Smooth muscle cell (in vitro differentiated cells): ENCODE measurements at regions not wholly inside any gene's neighbourhood (a gene's known extent, or its start where the extent isn't known, plus 50 kb on each side); places are given as distances from the start of the nearest gene placed in this dataset.

Experiments
- DNase-seq: peaks from one replicate; lab custom pipeline; 2025; ENCODE audit not compliant: unreplicated experiment; lab: John Stamatoyannopoulos, UW
- H2AFZ ChIP-seq: fragments of 200-600 bp; sonication (generic); 2 replicates; pipeline ENCODE4 v1.6.0; 2016; ENCODE audit warnings: antibody characterized with exemption, low read depth, mild to moderate bottlenecking
- H3F3A ChIP-seq: fragments of 200-600 bp; sonication (generic); 2 replicates; pipeline ENCODE4 v1.6.0; 2017; ENCODE audit warnings: antibody characterized with exemption, low read depth
- H3K27ac ChIP-seq: fragments of 200-600 bp; sonication (generic); 2 replicates; pipeline ENCODE4 v1.5.1; 2016; ENCODE audit warnings: low read depth, mild to moderate bottlenecking
- H3K27me3 ChIP-seq: fragments of 200-600 bp; sonication (generic); 2 replicates; pipeline ENCODE4 v1.6.1; 2016; ENCODE audit warnings: low read depth, mild to moderate bottlenecking
- H3K36me3 ChIP-seq: fragments of 200-600 bp; sonication (generic); 2 replicates; pipeline ENCODE4 v1.5.1; 2016; ENCODE audit warnings: low read depth
- H3K4me1 ChIP-seq: fragments of 200-600 bp; sonication (generic); 2 replicates; pipeline ENCODE4 v1.5.1; 2016; ENCODE audit warnings: low read depth
- H3K4me2 ChIP-seq: fragments of 200-600 bp; sonication (generic); 2 replicates; pipeline ENCODE4 v1.6.0; 2016; ENCODE audit warnings: mild to moderate bottlenecking
- H3K4me3 ChIP-seq: fragments of 200-600 bp; sonication (generic); 2 replicates; pipeline ENCODE4 v1.5.1; 2016; ENCODE audit warnings: mild to moderate bottlenecking
- H3K79me2 ChIP-seq: fragments of 200-600 bp; sonication (generic); 2 replicates; pipeline ENCODE4 v1.6.0; 2016; ENCODE audit warnings: low read depth, mild to moderate bottlenecking
- H3K9ac ChIP-seq: fragments of 200-600 bp; sonication (generic); 2 replicates; pipeline ENCODE4 v1.6.0; 2016; ENCODE audit warnings: low read depth
- H3K9me3 ChIP-seq: fragments of 200-600 bp; sonication (generic); replicated peaks from 2 replicates; pipeline ENCODE4 v1.5.1; 2016; ENCODE audit warnings: low read depth
- H4K20me1 ChIP-seq: fragments of 200-600 bp; sonication (generic); 2 replicates; pipeline ENCODE4 v1.6.0; 2016; ENCODE audit warnings: low read depth
- WGBS: methylation state at CpG from one replicate; pipeline ENCODE4 v1.1.7; 2016; ENCODE audit warnings: low lambda C conversion rate; 5-methylcytosine and 5-hydroxymethylcytosine counted together
- TF ChIP-seq, protein P1 (sequence below): fragments of 200-600 bp; sonication (generic); IDR thresholded peaks from 2 replicates; pipeline ENCODE4 v1.5.1; 2017; ENCODE audit warnings: borderline replicate concordance, mild to moderate bottlenecking, antibody characterized with exemption; ENCODE audit not compliant: insufficient read depth, poor library complexity, severe bottlenecking

DNA sequence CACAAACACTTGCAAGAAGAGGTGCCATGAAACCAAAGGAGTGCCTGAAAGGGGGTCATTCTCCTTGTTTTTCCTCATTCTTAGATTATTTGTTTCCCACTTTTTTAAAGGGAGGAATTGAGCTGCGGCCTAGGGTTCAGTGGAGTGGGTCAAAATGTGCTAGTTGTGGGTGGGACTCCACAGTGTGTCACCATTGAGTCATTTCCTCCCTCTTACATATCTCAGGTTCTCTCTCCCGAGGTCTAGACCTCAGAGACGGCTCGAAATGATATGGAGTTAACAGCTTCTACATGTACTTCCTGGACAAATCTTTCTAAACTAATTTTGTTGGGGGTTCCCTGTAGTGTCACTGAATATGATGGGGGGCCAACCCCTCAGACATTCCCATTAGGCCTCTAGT, 328.4 kb upstream of the SPANXN1 start:
- TF ChIP-seq, protein P1, sequence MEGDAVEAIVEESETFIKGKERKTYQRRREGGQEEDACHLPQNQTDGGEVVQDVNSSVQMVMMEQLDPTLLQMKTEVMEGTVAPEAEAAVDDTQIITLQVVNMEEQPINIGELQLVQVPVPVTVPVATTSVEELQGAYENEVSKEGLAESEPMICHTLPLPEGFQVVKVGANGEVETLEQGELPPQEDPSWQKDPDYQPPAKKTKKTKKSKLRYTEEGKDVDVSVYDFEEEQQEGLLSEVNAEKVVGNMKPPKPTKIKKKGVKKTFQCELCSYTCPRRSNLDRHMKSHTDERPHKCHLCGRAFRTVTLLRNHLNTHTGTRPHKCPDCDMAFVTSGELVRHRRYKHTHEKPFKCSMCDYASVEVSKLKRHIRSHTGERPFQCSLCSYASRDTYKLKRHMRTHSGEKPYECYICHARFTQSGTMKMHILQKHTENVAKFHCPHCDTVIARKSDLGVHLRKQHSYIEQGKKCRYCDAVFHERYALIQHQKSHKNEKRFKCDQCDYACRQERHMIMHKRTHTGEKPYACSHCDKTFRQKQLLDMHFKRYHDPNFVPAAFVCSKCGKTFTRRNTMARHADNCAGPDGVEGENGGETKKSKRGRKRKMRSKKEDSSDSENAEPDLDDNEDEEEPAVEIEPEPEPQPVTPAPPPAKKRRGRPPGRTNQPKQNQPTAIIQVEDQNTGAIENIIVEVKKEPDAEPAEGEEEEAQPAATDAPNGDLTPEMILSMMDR, result no peak
- WGBS, result 68% methylated on average over 4 of the region's 4 CpGs

DNA sequence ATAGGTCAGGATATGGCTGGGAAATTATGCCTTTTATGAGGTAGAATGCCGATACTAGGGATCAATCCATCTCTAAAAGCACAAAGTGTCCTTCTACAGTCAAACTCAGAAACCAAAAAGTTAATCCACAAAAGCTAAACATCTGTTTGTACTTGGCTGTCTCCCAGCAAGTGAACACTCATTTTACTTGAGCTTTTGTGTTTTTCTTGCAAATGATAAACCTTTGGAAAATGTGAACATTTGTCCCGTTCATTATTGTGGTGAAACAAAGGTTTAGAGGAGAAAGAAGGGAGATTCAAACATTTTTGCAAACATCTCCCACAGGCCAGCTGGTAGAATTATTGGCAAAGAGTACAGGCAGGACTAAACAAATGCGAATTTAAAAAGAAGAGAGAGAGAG, 300.6 kb upstream of the SPANXN1 start:
- no peaks in the 10 kb centered on the region for H3K27me3 ChIP-seq
- no peak overlapping the region for H3K4me2 ChIP-seq
- H3F3A ChIP-seq, result no peaks in the 10 kb centered on the region
- no peak for DNase-seq
- no peaks in the 10 kb centered on the region for H4K20me1 ChIP-seq
- H3K9ac ChIP-seq, result no peak overlapping the region
- no peak overlapping the region for H3K27ac ChIP-seq
- H3K4me3 ChIP-seq, result no peak overlapping the region
- H3K36me3 ChIP-seq, result no peaks in the 10 kb centered on the region
- no peaks in the 10 kb centered on the region for H3K9me3 ChIP-seq
- no peaks in the 10 kb centered on the region for H3K4me1 ChIP-seq
- no peaks in the 10 kb centered on the region for H3K79me2 ChIP-seq
- TF ChIP-seq, protein P1, result no peak
- WGBS, result 62% methylated on average over 3 of the region's 3 CpGs
- H2AFZ ChIP-seq, result no peak overlapping the region

More for the DNA sequence above, 328.4 kb upstream of the SPANXN1 start:
- H3K27ac ChIP-seq, result no peak overlapping the region
- no peak for DNase-seq
- H3K79me2 ChIP-seq, result no peaks in the 10 kb centered on the region
- no peaks in the 10 kb centered on the region for H3F3A ChIP-seq
- H4K20me1 ChIP-seq, result no peaks in the 10 kb centered on the region
- no peak overlapping the region for H3K4me2 ChIP-seq
- H2AFZ ChIP-seq, result no peak overlapping the region
- no peaks in the 10 kb centered on the region for H3K4me1 ChIP-seq
- no peak overlapping the region for H3K9ac ChIP-seq
- no peaks in the 10 kb centered on the region for H3K36me3 ChIP-seq
- no peaks in the 10 kb centered on the region for H3K27me3 ChIP-seq
- H3K4me3 ChIP-seq, result no peak overlapping the region
- H3K9me3 ChIP-seq, result peaks cover 18% of the 10 kb centered on the region
